OCI-LY1 (cell line): ENCODE measurements at regions not wholly inside any gene's neighbourhood (a gene's known extent, or its start where the extent isn't known, plus 50 kb on each side); places are given as distances from the start of the nearest gene placed in this dataset.

Source experiments
- H2AFZ ChIP-seq: fragments of 200-600 bp; sonication (generic), shearing (Covaris generic); 2 replicates; pipeline ENCODE4 v1.6.0; 2014; ENCODE audit warnings: antibody characterized with exemption, mild to moderate bottlenecking, low read length
- H3F3A ChIP-seq: fragments of 200-600 bp; sonication (generic), shearing (Covaris generic); 2 replicates; pipeline ENCODE4 v1.6.0; 2014; ENCODE audit warnings: mild to moderate bottlenecking, antibody characterized with exemption, low read length, moderate library complexity; ENCODE audit not compliant: insufficient read depth
- H3K27ac ChIP-seq: fragments of 200-600 bp; sonication (generic); 2 replicates; pipeline ENCODE4 v1.5.1; 2014; ENCODE audit warnings: low read length, mixed run types, mild to moderate bottlenecking, low read depth; ENCODE audit not compliant: poor library complexity, severe bottlenecking
- H3K27me3 ChIP-seq: fragments of 200-600 bp; sonication (generic); 2 replicates; pipeline ENCODE4 v1.6.0; 2014; ENCODE audit warnings: antibody characterized with exemption, mild to moderate bottlenecking, low read length, moderate library complexity; ENCODE audit not compliant: insufficient read depth
- H3K36me3 ChIP-seq: fragments of 200-600 bp; sonication (generic); 2 replicates; pipeline ENCODE4 v1.6.1; 2014; ENCODE audit warnings: mild to moderate bottlenecking, antibody characterized with exemption, low read length, moderate library complexity, mixed read lengths; ENCODE audit not compliant: insufficient read depth
- H3K4me1 ChIP-seq: fragments of 200-600 bp; sonication (generic); 2 replicates; pipeline ENCODE4 v1.5.1; 2014; ENCODE audit warnings: mild to moderate bottlenecking, low read length, moderate library complexity; ENCODE audit not compliant: insufficient read depth, severe bottlenecking
- H3K4me2 ChIP-seq: fragments of 200-600 bp; sonication (generic), shearing (Covaris generic); 2 replicates; pipeline ENCODE4 v1.6.1; 2014; ENCODE audit warnings: low read length
- H3K4me3 ChIP-seq: fragments of 200-600 bp; sonication (generic); 2 replicates; pipeline ENCODE4 v1.5.1; 2014; ENCODE audit warnings: low read length, low read depth, mild to moderate bottlenecking, mixed read lengths; ENCODE audit not compliant: poor library complexity, severe bottlenecking
- H3K79me2 ChIP-seq: fragments of 200-600 bp; shearing (Covaris generic); 2 replicates; pipeline ENCODE4 v1.6.1; 2016; ENCODE audit warnings: mixed run types, low read length, mixed read lengths; ENCODE audit not compliant: insufficient read depth
- H3K9ac ChIP-seq: fragments of 200-600 bp; sonication (generic), shearing (Covaris generic); 2 replicates; pipeline ENCODE4 v1.6.1; 2014; ENCODE audit warnings: mild to moderate bottlenecking, low read length, mixed read lengths
- H3K9me2 ChIP-seq: fragments of 200-600 bp; sonication (generic), shearing (Covaris generic); 2 replicates; pipeline ENCODE4 v1.6.1; 2014; ENCODE audit warnings: low read depth, mild to moderate bottlenecking, low read length, mixed read lengths
- H3K9me3 ChIP-seq: fragments of 200-600 bp; shearing (Covaris generic); 2 replicates; pipeline ENCODE4 v1.6.1; 2014; ENCODE audit warnings: low read length, mixed read lengths
- H4K20me1 ChIP-seq: fragments of 200-600 bp; sonication (generic), shearing (Covaris generic); 2 replicates; pipeline ENCODE4 v1.6.0; 2016; ENCODE audit warnings: mild to moderate bottlenecking, low read length; ENCODE audit not compliant: insufficient read depth
- CTCF ChIP-seq: fragments of 200-600 bp; sonication (generic), shearing (Covaris generic); IDR thresholded peaks from 2 replicates; pipeline ENCODE4 v1.5.1; 2017; ENCODE audit warnings: mild to moderate bottlenecking, antibody characterized with exemption, low read length, moderate library complexity, mixed read lengths
- EZH2 ChIP-seq: fragments of 200-600 bp; sonication (generic), shearing (Covaris generic); IDR thresholded peaks from 2 replicates; pipeline ENCODE4 v1.8.0; 2017; ENCODE audit warnings: borderline replicate concordance, mixed run types, mild to moderate bottlenecking, antibody characterized with exemption, low read length, moderate library complexity, mixed read lengths

GRCh38 chr2:36060133-36060532, 295.4 kb upstream of the CRIM1 start:
- no peaks in the 10 kb centered on the region for H3K36me3 ChIP-seq
- H3K4me3 ChIP-seq, result no peak overlapping the region
- no peaks in the 10 kb centered on the region for H4K20me1 ChIP-seq
- no peak overlapping the region for H2AFZ ChIP-seq
- no peaks in the 10 kb centered on the region for H3K4me1 ChIP-seq
- H3K9me2 ChIP-seq, result no peaks in the 10 kb centered on the region
- H3K4me2 ChIP-seq, result no peak overlapping the region
- H3K9me3 ChIP-seq, result no peaks in the 10 kb centered on the region
- no peaks in the 10 kb centered on the region for H3K79me2 ChIP-seq
- H3K27ac ChIP-seq, result no peak overlapping the region
- H3K27me3 ChIP-seq, result no peaks in the 10 kb centered on the region
- H3K9ac ChIP-seq, result no peak overlapping the region
- H3F3A ChIP-seq, result no peaks in the 10 kb centered on the region
- TF ChIP-seq EZH2 (no peak), CTCF (no peak)

- no peak overlapping the region for H3K4me3 ChIP-seq
- no peaks in the 10 kb centered on the region for H3F3A ChIP-seq
- H3K4me1 ChIP-seq, result no peaks in the 10 kb centered on the region
- H4K20me1 ChIP-seq, result no peaks in the 10 kb centered on the region
- no peaks in the 10 kb centered on the region for H3K27me3 ChIP-seq
- TF ChIP-seq EZH2 (no peak), CTCF (no peak)
- no peaks in the 10 kb centered on the region for H3K79me2 ChIP-seq
- H3K9me3 ChIP-seq, result no peaks in the 10 kb centered on the region
- no peak overlapping the region for H3K27ac ChIP-seq
- no peak overlapping the region for H2AFZ ChIP-seq
- H3K9me2 ChIP-seq, result no peaks in the 10 kb centered on the region
- H3K36me3 ChIP-seq, result no peaks in the 10 kb centered on the region
- no peak overlapping the region for H3K9ac ChIP-seq
- H3K4me2 ChIP-seq, result no peak overlapping the region
Measured at GRCh38 chr2:36059691-36060090, 295.9 kb upstream of the CRIM1 start.

- Histone ChIP-seq H3K79me2 (no peaks in the 10 kb centered on the region), H3K4me3 (no peak overlapping the region), H3K9me2 (no peaks in the 10 kb centered on the region), H3K4me1 (no peaks in the 10 kb centered on the region), H3K27me3 (no peaks in the 10 kb centered on the region), H3K4me2 (no peak overlapping the region), H3F3A (no peaks in the 10 kb centered on the region), H3K27ac (no peak overlapping the region), H3K36me3 (no peaks in the 10 kb centered on the region), H2AFZ (no peak overlapping the region), H4K20me1 (no peaks in the 10 kb centered on the region), H3K9me3 (no peaks in the 10 kb centered on the region), H3K9ac (no peak overlapping the region)
- no peak for TF ChIP-seq EZH2
- TF ChIP-seq CTCF, result no peak
Measured at GRCh38 chr2:36058953-36059352, 296.6 kb upstream of the CRIM1 start.
